HG03460 (cell line): ENCODE measurements at regions not wholly inside any gene's neighbourhood (a gene's known extent, or its start where the extent isn't known, plus 50 kb on each side); places are given as distances from the start of the nearest gene placed in this dataset.
"Not testable (repeated sequence)": the region's sequence is repeated elsewhere in the genome, so short reads cannot be mapped to it uniquely, and the experiment has no call there.

ENCODE experiments used
- ATAC-seq: cut with Tn5 transposase; IDR thresholded peaks from one replicate; pipeline ENCODE4 v1.9.1; 2021; ENCODE audit not compliant: unreplicated experiment

DNA sequence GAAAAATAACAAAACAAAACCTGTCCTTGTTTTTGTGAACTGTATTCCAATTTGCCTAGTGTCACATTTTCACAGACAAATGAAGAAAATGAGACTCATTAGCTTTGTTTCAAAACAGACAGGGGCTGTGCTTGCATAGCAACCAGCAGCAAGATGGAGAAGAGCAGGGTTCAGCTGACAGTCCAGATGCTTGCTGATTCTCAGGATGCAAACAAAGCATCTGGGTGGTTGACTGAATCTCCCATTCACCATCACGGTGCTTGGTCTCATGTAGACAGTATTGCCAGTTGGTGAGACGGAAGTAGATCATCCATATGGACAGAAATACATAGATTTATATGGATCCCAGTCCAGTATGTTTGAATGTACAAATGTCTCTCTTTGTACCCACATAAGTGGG, 326.8 kb downstream of the CCDC85A start:
- no peak for ATAC-seq

DNA sequence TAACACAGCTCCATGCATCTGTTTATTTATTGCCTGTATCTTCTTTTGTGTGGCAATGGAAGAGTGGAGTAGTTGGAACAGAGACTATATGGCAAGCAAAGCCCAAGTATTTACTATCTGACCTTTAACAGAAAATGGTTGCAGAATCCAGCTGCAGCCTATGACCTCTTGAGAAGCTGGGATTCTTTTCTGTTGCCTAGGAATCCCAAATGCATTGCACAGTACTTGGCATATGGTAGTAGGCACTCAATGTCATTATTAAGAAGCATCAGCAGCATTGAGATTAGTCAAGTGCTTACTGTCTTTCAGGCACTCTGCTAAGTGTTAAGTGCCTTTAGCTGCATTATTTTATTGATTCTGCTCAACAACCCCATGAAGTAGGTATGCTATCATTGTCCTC, 331.6 kb downstream of the CCDC85A start:
- no peak for ATAC-seq

DNA sequence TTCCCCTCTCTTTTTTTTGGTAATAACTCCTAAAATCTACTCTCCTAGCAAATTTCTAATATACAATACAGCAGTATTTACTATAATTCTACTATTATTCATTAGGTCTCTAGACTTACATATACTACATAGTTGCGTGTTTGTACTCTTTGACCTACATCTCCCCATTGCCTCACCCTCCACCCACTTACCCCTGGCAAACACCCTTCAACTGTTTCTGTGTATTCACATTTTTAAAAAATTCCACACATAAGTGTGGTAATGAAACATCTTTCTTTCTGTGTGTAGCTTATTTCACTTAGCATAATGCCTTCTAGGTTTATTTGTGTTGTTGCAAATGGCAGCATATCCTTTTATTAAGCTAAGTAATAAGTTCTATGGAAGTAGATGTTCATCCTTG, 336.0 kb downstream of the CCDC85A start:
- ATAC-seq, result no peak

DNA sequence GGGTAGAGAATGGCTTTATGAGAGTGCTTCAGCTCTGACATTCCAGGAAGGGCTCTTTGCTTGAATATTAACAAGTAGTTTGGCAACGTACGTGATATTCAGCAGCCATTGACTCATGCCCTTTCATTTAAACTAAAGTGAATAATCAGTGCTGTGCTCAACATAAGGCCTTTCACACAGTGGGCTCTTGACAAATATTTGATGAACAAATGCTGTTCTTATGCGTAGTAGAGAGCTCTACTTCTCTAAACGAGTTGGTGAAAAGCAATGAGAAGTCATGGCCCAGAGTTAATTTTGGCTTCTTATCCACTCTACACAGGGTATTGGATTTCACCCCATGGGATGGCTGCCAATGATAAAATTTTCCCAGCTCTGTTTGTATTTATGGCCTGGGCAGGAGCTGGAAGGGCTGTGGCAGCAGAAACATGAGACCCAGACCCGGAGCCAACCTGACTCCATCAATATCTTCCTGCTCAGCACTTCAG, 338.9 kb downstream of the CCDC85A start:
- ATAC-seq, result no peak

DNA sequence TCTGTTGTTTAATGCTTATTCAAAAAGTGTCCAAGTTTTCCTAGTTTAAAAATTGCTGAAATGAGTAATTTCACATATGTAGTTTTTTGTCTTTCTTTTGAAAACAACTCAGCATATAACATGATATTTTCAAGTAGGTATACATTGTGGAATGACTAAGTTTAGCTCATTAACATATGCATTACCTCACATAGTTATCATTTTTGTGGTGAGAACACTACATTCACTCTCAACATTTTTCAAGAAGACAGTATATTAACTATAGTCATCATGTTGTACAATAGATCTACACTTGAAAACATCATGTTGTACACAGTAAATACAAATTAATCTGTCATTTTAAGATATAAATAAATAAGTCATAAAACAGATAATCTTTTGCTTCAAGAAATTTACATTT, 340.0 kb downstream of the CCDC85A start:
- no peak for ATAC-seq

DNA sequence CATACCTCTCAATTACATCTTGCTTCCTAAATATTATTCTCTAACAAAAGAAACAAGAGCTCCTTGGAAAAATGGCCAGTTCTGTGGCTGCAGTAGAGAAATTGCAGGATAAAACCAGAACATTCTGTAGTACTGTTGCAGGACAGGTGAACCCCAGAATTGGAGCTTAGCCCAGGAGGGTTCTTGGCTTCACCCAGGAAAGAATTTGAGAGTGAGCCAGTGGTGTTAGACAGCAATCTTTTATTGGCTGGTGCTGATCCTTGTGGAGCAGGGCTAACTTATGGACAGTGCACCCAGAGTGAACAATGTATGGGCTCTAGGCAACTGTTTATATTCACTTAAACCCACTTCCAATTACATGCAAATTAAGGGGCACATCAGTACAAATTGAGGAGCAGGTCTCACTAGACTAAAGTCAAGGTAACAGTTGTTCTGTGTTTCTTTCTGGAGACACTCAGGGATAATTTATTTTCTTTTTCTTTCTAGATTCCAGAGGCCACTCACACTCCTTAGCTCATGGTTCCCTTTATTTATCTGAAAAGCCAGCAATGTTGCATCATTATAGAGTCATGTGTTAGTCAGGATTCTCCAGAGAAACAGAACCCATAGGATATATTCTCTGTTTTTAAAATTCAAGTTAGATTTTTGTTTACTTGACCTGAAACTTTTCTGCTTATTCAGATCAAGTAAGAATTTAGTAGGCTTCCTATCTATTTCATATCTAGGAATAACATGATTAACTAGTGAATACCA, 348.1 kb downstream of the CCDC85A start:
- ATAC-seq, result no peak

DNA sequence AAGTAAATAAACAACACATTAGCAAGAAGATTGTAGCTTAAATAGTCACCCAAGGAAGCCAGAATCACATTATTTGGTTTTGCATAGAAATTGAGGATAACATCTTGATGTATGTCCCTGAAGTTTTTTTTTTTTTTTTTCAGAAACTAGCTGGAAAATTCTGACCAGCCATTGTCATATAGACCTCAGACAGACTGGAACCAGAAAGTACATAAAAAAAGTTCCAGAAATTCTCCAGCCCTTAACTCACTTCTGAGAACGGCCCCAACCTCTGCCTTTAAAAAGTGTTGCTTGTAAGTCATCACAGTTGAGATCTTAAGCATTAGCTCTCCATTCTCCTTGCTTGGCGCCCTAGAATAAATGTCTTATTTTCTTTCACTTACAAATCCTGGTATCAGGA, 350.5 kb downstream of the CCDC85A start:
- ATAC-seq, result no peak

DNA sequence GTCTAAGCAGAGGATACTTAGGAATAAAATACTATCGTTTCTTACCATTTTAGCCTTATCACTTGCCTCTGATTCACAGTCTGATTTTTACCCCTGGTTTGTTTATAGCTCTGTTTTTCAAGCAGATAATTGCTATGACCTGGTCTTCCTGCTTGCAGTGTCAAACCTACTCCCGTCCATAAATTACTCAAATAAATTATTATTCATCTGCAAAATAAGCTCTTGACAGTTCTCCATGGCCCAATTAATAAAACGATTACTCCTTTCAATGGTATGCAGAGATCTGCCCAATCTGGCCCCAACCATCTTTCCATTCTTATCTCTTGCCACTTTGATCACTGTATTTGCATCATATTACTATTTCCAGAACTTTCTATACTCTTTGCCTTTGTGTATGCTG, 354.0 kb downstream of the CCDC85A start:
- ATAC-seq, result no peak

DNA sequence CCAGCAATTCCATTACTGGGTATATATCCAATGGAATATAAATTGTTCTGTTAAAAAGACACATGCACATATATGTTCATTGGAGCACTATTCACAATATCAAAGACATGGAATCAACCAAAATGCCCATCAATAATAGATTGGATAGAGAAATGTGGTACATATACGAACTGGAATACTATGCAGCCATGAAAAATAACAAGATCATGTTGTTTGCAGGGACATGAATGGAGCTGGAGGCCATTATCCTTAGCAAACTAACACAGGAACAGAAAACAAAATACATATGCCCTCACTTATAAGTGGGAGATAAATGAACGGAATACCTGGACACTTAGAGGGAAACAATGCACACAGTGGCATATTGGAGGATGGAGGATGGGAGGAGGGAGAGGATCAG, 355.8 kb downstream of the CCDC85A start:
- no peak for ATAC-seq

DNA sequence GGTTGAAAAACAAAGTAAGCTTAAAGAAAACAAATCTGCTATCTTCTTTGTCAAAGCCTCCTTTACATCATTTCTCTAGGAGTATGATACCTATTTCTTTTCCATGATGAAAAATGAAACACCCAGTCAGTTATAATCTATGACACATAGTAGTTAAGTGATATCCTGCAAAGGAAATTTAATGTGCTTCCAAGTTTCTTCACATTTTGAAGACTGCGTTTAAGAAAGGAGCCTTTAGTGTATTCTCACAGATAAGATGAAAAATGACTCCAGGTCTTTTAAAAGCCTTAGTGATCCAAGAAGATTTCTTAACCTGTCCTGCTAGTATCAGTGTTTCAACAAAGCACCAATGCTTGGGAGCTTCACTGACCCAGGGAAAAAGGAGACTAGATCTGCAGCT, 356.7 kb downstream of the CCDC85A start:
- ATAC-seq, result no peak

DNA sequence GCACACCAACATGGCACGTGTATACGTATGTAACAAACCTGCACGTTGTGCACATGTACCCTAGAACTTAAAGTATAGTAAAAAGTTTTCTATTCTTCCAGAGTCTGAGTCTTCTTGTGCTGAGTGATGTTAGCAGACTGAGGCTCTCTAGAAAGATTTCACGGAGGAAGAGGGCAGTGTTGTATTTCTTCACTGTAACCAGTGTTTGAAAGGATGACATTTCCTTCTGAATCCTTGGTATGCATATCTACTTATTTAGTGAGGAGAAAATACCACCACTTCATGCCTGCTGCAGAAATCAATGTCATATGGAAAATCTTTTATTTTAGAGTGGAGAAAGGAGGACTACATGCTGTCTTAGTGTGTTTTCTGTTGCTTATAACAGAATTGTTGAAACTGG, 357.1 kb downstream of the CCDC85A start:
- ATAC-seq, result no peak

DNA sequence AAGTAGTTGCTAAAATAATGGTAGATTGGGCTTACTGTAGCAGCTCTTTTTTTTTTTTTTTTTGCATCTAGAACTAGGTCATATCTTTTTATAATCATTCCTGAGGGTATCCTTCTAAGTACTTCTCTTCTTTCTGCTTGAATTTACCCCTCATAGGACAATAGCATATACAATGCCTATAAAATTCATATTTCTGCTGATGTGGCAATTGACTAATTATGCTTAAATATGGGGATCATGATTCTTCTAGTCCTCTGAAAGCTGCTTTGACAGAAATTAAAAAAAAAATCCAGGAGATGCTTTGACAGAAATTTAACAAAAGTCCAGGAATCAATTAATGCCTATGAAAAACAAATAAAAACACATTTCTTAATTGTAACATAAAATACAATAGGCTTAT, 358.4 kb downstream of the CCDC85A start:
- no peak for ATAC-seq

DNA sequence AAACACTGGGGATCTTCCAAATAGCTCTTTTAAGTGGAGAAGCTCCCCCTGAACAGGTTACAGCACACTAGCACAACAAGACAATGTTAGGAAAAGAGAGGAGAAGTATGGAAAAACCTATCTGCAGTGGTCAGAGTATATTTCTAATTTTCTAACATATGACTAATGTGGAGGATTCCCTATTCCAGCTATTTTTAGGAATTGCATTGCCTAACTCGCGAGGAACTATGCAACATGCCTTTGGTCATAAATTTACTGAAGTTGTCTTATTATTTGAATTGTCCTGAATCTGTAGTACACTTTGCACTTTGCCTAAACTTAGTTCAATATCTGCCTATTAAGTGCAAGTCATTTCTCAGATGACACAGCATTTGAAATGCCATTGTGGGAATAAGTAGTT, 381.4 kb downstream of the CCDC85A start:
- no peak for ATAC-seq

DNA sequence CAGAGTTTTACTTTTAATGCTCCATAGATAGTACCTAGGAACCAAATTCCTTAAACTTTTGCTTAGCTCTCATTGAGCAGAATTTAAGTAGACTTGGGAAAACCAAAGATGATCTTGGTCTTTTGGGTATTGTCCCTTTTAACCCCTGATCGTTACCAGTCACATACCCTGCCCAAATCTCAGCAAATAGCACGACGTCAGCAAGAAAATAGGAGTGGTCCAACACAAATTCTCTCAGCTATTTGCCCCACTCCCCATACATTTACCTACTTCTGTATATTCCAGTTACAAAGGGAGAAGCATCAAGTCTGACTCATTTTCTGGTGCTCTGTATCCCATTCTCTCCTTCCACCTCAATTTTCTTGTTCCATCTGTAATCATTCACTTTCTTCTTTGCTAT, 387.3 kb downstream of the CCDC85A start:
- no peak for ATAC-seq

DNA sequence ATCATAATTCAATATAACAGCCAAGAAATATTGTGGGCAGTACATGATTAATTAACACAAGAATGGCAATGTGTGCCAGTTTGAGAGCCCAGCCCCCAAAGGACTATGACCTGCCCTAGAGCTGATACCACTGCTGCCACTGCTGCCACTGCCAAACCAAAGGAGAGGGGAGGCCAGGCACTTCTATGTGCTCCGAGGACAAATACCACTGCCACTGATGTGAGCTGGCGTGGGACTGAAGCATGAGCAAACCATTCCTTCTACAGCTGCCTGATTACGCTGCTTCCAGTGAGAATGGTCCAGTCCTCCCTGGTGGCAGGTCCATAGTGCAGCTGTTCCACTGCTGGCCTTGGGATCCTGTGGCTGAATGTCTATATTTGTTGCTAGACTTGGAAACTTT, 392.2 kb downstream of the CCDC85A start:
- no peak for ATAC-seq

DNA sequence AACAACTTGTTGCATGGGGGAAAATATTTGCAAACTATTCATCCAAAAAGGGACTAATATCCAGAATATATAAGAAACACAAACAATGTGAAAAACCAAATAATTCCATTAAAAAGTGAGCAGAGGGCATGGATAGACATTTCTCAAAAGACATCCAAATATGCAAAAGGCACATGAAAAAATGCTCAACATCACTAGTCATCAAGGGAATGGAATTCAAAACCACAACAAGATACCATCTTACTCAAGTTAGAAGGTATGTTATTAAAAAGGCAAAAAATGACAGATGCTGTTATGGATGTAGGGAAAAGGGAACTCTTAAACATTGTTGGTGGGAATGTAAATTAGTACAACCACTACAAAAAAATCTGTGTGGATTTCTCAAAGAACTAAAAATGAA, 396.5 kb downstream of the CCDC85A start:
- no peak for ATAC-seq

DNA sequence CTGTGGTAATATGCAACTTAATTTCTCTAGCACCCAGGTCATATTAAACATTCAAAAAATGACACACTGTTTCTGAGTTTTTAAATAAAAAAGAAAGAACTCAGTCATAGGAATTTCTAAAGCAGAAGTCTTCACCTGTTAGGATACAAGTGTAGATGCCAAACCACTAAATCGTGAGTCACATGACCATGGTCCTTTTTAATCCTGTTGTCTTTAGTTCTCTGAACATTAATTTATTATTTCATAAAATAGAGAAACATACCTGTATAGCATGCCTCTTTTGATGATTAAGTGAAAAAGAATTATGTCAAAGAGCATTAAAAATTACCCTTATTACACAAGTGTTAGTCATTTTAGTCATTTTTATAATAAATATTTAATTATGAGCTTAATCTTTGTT, 398.8 kb downstream of the CCDC85A start:
- ATAC-seq, result no peak

DNA sequence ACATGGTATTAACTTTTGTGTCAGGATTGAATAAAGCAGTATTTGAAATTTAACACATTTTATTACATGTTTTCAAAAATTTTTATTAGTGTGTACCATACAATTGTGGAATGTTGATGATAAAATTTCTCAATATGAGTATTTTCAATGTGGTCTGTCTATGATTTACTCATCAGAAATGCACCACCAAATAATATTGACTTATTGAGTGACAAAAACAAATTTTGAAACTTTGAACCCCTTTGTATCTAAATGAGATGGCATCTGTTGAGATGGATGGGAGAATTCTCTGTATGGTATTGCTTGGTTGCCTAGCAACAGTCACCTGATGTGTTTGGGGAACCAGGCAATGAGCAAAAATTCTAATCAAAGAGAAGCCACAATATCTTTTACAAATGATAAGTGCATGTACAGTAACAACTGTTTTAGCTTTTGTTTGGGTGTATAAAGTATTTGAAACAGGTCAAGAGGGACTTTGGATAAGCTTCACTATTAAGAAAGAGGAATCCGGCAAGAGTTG, 400.1 kb downstream of the CCDC85A start:
- ATAC-seq, result no peak

DNA sequence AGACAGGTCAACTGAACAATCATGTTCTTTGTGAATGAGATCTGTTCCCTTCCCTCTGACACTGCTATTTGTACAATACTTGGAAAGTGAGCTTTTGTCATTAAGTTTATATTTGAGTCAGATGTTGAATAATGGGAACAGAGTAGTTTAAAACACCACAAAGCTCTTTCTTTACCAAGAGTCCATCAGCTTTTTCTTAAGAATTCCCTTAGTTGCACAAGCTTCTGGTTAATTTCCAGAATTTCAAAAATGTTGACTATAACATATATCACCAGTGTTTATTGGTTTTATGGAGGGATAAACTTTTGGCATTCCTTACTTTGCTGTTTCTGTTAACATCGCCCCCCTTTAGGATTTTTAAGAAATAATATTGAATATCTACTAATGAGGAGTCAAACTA, 403.7 kb downstream of the CCDC85A start:
- ATAC-seq, result no peak

DNA sequence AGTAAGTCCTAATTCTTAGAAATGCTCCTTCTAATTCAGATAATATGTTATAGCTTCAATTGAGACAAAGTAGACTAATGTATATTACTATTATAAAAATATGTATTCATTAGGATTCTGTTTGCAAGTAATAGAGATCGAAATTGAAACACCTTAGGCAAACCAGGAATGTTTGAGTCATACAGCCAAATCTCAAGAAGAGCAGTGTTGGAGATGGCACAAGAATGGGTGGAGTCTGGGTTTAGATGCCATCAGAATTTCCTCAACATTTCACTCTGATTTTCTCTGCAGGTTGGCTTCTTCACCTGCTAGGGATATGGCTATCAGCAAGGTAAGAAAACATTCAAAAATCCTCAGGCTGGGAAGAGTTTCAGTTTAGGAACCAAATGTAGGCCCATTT, 405.4 kb downstream of the CCDC85A start:
- ATAC-seq, result no peak

DNA sequence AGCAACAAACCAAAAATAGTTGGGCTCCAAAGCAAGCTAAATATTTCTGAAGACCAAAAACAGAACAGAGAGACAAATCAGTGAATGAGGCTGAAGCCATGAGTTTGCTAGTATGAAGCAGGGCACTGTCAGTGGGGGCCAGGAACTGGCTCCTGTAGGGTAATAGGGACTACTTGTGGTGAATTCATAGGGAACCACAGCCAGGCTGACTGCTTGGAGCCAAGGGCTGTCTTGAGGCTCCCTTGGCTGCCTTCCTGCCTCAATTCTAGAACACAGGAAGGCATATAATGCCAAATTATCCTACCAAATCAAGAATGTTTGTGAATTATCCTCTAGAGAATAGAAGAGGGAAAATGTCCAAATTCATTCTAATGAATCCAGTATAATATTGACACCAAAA, 406.0 kb downstream of the CCDC85A start:
- no peak for ATAC-seq

DNA sequence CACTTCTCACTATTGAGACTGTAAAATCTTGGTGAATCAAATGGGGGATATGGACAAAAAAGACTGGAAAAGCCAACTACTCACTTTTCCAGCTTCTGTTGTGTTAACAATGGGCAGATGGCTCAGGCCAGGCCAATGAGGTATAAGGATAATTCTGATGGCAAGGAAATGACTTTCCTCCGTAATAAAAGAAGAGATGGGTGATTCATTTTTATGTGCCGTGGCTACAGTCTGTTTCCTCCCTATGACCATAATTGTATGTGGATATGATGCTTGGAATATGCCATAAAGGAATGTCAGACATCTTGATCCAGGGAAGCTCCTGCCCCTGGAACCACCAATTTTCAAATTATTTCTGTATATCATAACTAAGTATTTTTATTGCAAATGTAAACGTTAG, 406.8 kb downstream of the CCDC85A start:
- no peak for ATAC-seq

DNA sequence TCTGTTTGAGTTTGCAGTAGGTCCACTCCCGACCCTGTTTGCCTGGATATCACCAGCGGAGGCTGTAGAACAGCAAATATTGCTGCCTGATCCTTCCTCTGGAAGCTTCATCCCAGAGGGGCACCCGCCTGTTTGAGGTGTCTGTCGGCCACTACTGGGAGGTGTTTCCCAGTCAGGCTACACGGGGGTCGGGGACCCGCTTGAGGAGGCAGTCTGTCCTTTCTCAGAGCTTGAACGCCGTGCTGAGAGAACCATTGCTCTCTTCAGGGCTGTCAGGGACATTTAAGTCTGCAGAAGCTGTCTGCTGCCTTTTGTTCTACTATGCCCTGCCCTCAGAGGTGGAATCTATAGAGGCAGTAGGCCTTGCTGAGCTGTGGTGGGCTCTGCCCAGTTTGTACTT, 422.3 kb downstream of the CCDC85A start:
- ATAC-seq, result not testable (repeated sequence)
